Keratinocyte (primary cell): ENCODE measurements at regions not wholly inside any gene's neighbourhood (a gene's known extent, or its start where the extent isn't known, plus 50 kb on each side); places are given as distances from the start of the nearest gene placed in this dataset.

Source experiments
- DNase-seq: peaks from one replicate; pipeline ENCODE4 v3.0.0-alpha.2; 2011; ENCODE audit warnings: low read depth, missing footprints, low spot score
- FAIRE-seq: peaks from 2 replicates; lab custom pipeline; 2011; peaks lifted over from hg19 to GRCh38; lab: Jason Lieb, UNC
- H2AFZ ChIP-seq: 2 replicates; pipeline ENCODE4 v1.6.0; 2012; ENCODE audit warnings: low read length, control low read depth, inconsistent platforms; ENCODE audit not compliant: control insufficient read depth
- H3K27ac ChIP-seq: 2 replicates; pipeline ENCODE4 v1.5.1; 2011; ENCODE audit warnings: low read length; ENCODE audit not compliant: control insufficient read depth, insufficient read depth
- H3K27me3 ChIP-seq: 3 replicates; pipeline ENCODE4 v1.6.0; 2011; ENCODE audit warnings: low read length; ENCODE audit not compliant: control insufficient read depth, insufficient read depth; ENCODE audit errors: extremely low read depth
- H3K36me3 ChIP-seq, 2 experiments: 2 replicates in 1 of 2; 3 replicates in 1 of 2; pipeline ENCODE4 v1.5.1; 2011; ENCODE audit warnings: low read length in 2 of 2, mild to moderate bottlenecking in 1 of 2; ENCODE audit not compliant: control insufficient read depth in 2 of 2, insufficient read depth in 2 of 2; ENCODE audit errors: extremely low read depth in 1 of 2
- H3K4me1 ChIP-seq: 3 replicates; pipeline ENCODE4 v1.5.1; 2011; ENCODE audit warnings: low read length; ENCODE audit not compliant: control insufficient read depth, insufficient read depth; ENCODE audit errors: extremely low read depth
- H3K4me2 ChIP-seq: 3 replicates; pipeline ENCODE4 v1.6.0; 2011; ENCODE audit warnings: low read depth, low read length; ENCODE audit not compliant: control insufficient read depth, insufficient read depth; ENCODE audit errors: extremely low read depth
- H3K4me3 ChIP-seq, 3 experiments: fragments of 200-600 bp in 1 of 3; sonication (generic) in 1 of 3; 2 replicates in 2 of 3; 3 replicates in 1 of 3; pipeline ENCODE4 v1.5.1; 2011 to 2016; ENCODE audit warnings: low read length in 3 of 3, mild to moderate bottlenecking in 3 of 3, control low read depth in 2 of 3, inconsistent platforms in 1 of 3, low read depth in 1 of 3, mixed read lengths in 1 of 3, mixed run types in 1 of 3, moderate library complexity in 1 of 3; ENCODE audit not compliant: control insufficient read depth in 2 of 3, insufficient read depth in 2 of 3; ENCODE audit errors: extremely low read depth in 1 of 3
- H3K79me2 ChIP-seq: 2 replicates; pipeline ENCODE4 v1.6.0; 2012; ENCODE audit warnings: low read length; ENCODE audit not compliant: control insufficient read depth, insufficient read depth
- H3K9ac ChIP-seq: 3 replicates; pipeline ENCODE4 v1.6.0; 2011; ENCODE audit warnings: low read length; ENCODE audit not compliant: control insufficient read depth, insufficient read depth; ENCODE audit errors: extremely low read depth
- H3K9me1 ChIP-seq: 3 replicates; pipeline ENCODE4 v1.6.0; 2011; ENCODE audit warnings: low read length; ENCODE audit not compliant: control insufficient read depth, insufficient read depth; ENCODE audit errors: extremely low read depth
- H3K9me3 ChIP-seq: 2 replicates; pipeline ENCODE4 v1.5.1; 2012; ENCODE audit warnings: low read depth, low read length; ENCODE audit not compliant: control insufficient read depth
- H4K20me1 ChIP-seq: 3 replicates; pipeline ENCODE4 v1.6.0; 2011; ENCODE audit warnings: low read length; ENCODE audit not compliant: control insufficient read depth, insufficient read depth; ENCODE audit errors: extremely low read depth
- EZH2 ChIP-seq: IDR thresholded peaks from one replicate; pipeline ENCODE4 v1.6.1; 2012; ENCODE audit warnings: inconsistent platforms, mild to moderate bottlenecking, low read length, moderate library complexity
- dilution Hi-C: fragments of 300-500 bp; cut with MboI; formaldehyde crosslinking; loops from one replicate; pipeline ENCODE4 v1.7.0; 2020; ENCODE audit warnings: low sequenced_read_pairs; ENCODE audit not compliant: extremely low pct_ligation_motif_present
- TF ChIP-seq, protein P1 (sequence below), 3 experiments: IDR thresholded peaks in 1 of 3; conservative IDR thresholded peaks in 1 of 3; optimal IDR thresholded peaks in 1 of 3; 2 replicates in 2 of 3; 3 replicates in 1 of 3; pipeline versions ENCODE3 to v1.5.1; 2011; ENCODE audit warnings: low read length in 3 of 3, mild to moderate bottlenecking in 3 of 3, moderate library complexity in 2 of 3, control low read depth in 1 of 3, inconsistent platforms in 1 of 3; ENCODE audit not compliant: insufficient read depth in 2 of 3; ENCODE audit errors: extremely low read depth in 1 of 3

DNA sequence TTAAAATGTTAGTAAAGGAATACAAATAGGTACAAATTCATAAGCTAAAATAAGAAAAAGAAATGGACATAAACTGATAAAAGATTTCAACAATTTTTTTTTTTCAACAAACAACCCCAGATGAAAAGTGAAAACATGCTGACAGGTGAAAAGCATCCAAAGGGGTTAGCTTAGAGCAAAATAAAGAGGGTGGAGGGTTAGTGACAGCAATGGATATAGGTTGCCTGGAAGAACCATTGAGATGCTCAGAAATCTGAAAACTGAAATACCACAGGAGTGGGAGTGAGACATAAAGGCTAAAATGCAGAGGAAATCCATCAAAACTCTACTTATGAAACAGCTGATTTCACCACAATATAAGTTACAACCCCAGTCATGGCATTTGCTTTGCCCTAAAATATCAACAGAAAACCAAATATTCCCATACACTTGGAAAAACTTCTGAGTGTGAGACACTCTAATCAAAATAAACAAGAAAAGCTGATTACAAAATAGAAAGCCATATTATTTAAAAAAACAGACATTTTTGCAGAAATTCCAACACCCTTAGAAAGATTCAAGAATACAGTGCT, 136.3 kb upstream of the PLEKHG7 start:
- FAIRE-seq: no peak
- no peak for DNase-seq
- no peak overlapping the region for H3K4me2 ChIP-seq
- H3K36me3 ChIP-seq: no peaks in the 10 kb centered on the region
- H3K4me1 ChIP-seq: peaks cover 10% of the 10 kb centered on the region
- H3K9ac ChIP-seq: no peak overlapping the region
- no peak overlapping the region for H2AFZ ChIP-seq
- H3K4me3 ChIP-seq: no peak overlapping the region
- dilution Hi-C loops: no loop called here
- no peak for TF ChIP-seq EZH2
- TF ChIP-seq, protein P1, sequence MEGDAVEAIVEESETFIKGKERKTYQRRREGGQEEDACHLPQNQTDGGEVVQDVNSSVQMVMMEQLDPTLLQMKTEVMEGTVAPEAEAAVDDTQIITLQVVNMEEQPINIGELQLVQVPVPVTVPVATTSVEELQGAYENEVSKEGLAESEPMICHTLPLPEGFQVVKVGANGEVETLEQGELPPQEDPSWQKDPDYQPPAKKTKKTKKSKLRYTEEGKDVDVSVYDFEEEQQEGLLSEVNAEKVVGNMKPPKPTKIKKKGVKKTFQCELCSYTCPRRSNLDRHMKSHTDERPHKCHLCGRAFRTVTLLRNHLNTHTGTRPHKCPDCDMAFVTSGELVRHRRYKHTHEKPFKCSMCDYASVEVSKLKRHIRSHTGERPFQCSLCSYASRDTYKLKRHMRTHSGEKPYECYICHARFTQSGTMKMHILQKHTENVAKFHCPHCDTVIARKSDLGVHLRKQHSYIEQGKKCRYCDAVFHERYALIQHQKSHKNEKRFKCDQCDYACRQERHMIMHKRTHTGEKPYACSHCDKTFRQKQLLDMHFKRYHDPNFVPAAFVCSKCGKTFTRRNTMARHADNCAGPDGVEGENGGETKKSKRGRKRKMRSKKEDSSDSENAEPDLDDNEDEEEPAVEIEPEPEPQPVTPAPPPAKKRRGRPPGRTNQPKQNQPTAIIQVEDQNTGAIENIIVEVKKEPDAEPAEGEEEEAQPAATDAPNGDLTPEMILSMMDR (optimal IDR thresholded peaks at IDR 0.05 in 1 of 3, IDR thresholded peaks at IDR 0.05 in 1 of 3, conservative IDR thresholded peaks at IDR 0.05 in 1 of 3; ENCODE audit: extremely low read depth in 1 of 3, insufficient read depth in 2 of 3, low read length in 3 of 3): no peak
- H3K27me3 ChIP-seq: no peaks in the 10 kb centered on the region
- H3K9me1 ChIP-seq: no peaks in the 10 kb centered on the region
- no peaks in the 10 kb centered on the region for H4K20me1 ChIP-seq
- no peak overlapping the region for H3K27ac ChIP-seq
- H3K79me2 ChIP-seq: no peaks in the 10 kb centered on the region
- H3K9me3 ChIP-seq: no peaks in the 10 kb centered on the region

DNA sequence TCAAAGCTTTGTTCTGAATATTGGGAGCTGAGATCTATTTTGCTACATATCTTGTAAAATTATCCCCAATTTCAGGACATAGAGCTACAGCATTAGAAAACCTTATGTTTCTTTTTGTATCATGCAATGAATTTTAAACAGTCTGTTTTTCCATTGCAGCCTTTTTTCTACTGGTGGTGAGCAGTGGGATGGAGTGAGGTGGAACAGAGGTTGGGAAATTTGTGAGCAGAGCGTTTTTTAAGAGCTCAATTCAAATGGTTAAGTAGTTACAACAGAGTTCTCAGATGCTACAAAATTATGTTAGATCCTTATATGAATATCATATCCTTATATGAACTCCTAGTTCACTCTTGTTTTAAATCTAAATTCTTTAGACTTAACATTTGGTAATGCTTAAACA, 139.0 kb upstream of the PLEKHG7 start:
- H4K20me1 ChIP-seq: no peaks in the 10 kb centered on the region
- H3K27ac ChIP-seq: no peak overlapping the region
- DNase-seq: no peak
- H3K9me1 ChIP-seq: no peaks in the 10 kb centered on the region
- no peak overlapping the region for H2AFZ ChIP-seq
- TF ChIP-seq EZH2: no peak
- TF ChIP-seq, protein P1 (optimal IDR thresholded peaks at IDR 0.05 in 1 of 3, IDR thresholded peaks at IDR 0.05 in 1 of 3, conservative IDR thresholded peaks at IDR 0.05 in 1 of 3; ENCODE audit: extremely low read depth in 1 of 3, insufficient read depth in 2 of 3, low read length in 3 of 3): no peak
- no peaks in the 10 kb centered on the region for H3K36me3 ChIP-seq
- no peak overlapping the region for H3K4me3 ChIP-seq
- no peaks in the 10 kb centered on the region for H3K27me3 ChIP-seq
- no peak overlapping the region for H3K4me2 ChIP-seq
- no peaks in the 10 kb centered on the region for H3K79me2 ChIP-seq
- dilution Hi-C loops: no loop called here
- FAIRE-seq: no peak
- no peak overlapping the region for H3K9ac ChIP-seq
- H3K9me3 ChIP-seq: no peaks in the 10 kb centered on the region
- peaks cover 8% of the 10 kb centered on the region for H3K4me1 ChIP-seq
